HEK293 (cell line): ENCODE measurements at regions not wholly inside any gene's neighbourhood (a gene's known extent, or its start where the extent isn't known, plus 50 kb on each side); places are given as distances from the start of the nearest gene placed in this dataset.

Experiments
- PRDM10 ChIP-seq: fragments of 450-650 bp; formaldehyde crosslinking; IDR thresholded peaks from 2 replicates; pipeline ENCODE4 v1.5.1; 2016; ENCODE audit warnings: missing biosample characterization, missing genetic modification characterization
- RBAK ChIP-seq: fragments of 450-650 bp; formaldehyde crosslinking; IDR thresholded peaks from 2 replicates; pipeline ENCODE4 v1.5.1; 2016; ENCODE audit warnings: missing biosample characterization, missing genetic modification characterization
- REPIN1 ChIP-seq: fragments of 450-650 bp; formaldehyde crosslinking; IDR thresholded peaks from 2 replicates; pipeline ENCODE4 v1.5.1; 2017; ENCODE audit warnings: missing biosample characterization, missing genetic modification characterization, low read depth
- ZEB2 ChIP-seq: fragments of 450-650 bp; formaldehyde crosslinking; IDR thresholded peaks from 2 replicates; pipeline ENCODE4 v1.5.1; 2016; ENCODE audit warnings: missing biosample characterization, missing genetic modification characterization
- ZNF140 ChIP-seq: fragments of 450-650 bp; formaldehyde crosslinking; IDR thresholded peaks from 2 replicates; pipeline ENCODE4 v1.5.1; 2016; ENCODE audit warnings: missing biosample characterization, missing genetic modification characterization
- ZNF174 ChIP-seq: fragments of 450-650 bp; formaldehyde crosslinking; IDR thresholded peaks from 2 replicates; pipeline ENCODE4 v1.5.0; 2017; ENCODE audit warnings: missing biosample characterization, mild to moderate bottlenecking, missing genetic modification characterization
- ZNF341 ChIP-seq: fragments of 450-650 bp; formaldehyde crosslinking; IDR thresholded peaks from 2 replicates; pipeline ENCODE4; 2016; ENCODE audit warnings: low read depth, missing biosample characterization, missing genetic modification characterization
- ZNF350 ChIP-seq: fragments of 450-650 bp; formaldehyde crosslinking; IDR thresholded peaks from 2 replicates; pipeline ENCODE4 v1.5.0; 2017; ENCODE audit warnings: missing biosample characterization, mild to moderate bottlenecking, missing genetic modification characterization
- ZNF426 ChIP-seq: fragments of 450-650 bp; formaldehyde crosslinking; IDR thresholded peaks from 2 replicates; pipeline ENCODE4 v1.5.1; 2017; ENCODE audit warnings: missing biosample characterization, missing genetic modification characterization, mild to moderate bottlenecking, inconsistent platforms, moderate library complexity
- ZNF580 ChIP-seq: fragments of 450-650 bp; formaldehyde crosslinking; IDR thresholded peaks from 2 replicates; pipeline ENCODE4 v1.5.1; 2016; ENCODE audit warnings: missing biosample characterization, missing genetic modification characterization
- ZNF639 ChIP-seq: fragments of 450-650 bp; formaldehyde crosslinking; IDR thresholded peaks from 2 replicates; pipeline ENCODE4 v1.5.1; 2016; ENCODE audit warnings: missing biosample characterization, missing genetic modification characterization
- ZNF645 ChIP-seq: fragments of 450-650 bp; formaldehyde crosslinking; IDR thresholded peaks from 2 replicates; pipeline ENCODE4; 2016; ENCODE audit warnings: missing biosample characterization, missing genetic modification characterization
- ZNF692 ChIP-seq: fragments of 450-650 bp; formaldehyde crosslinking; IDR thresholded peaks from 2 replicates; pipeline ENCODE4 v1.5.1; 2016; ENCODE audit warnings: missing biosample characterization, missing genetic modification characterization
- ZNF776 ChIP-seq: fragments of 450-650 bp; formaldehyde crosslinking; IDR thresholded peaks from 2 replicates; pipeline ENCODE4 v1.5.0; 2017; ENCODE audit warnings: missing biosample characterization, missing genetic modification characterization, borderline replicate concordance
- ZSCAN30 ChIP-seq: fragments of 450-650 bp; IDR thresholded peaks from 2 replicates; pipeline ENCODE4 v1.5.1; 2018; ENCODE audit warnings: missing biosample characterization, mild to moderate bottlenecking, missing genetic modification characterization, moderate library complexity
- TF ChIP-seq, protein P1 (sequence below): fragments of 450-650 bp; formaldehyde crosslinking; IDR thresholded peaks from 2 replicates; pipeline ENCODE4 v1.5.1; 2016; ENCODE audit warnings: missing biosample characterization, missing genetic modification characterization, borderline replicate concordance
- TF ChIP-seq, protein P2 (sequence below): fragments of 450-650 bp; formaldehyde crosslinking; IDR thresholded peaks from 2 replicates; pipeline ENCODE4 v1.5.1; 2016; ENCODE audit warnings: missing biosample characterization, missing genetic modification characterization
- TF ChIP-seq, protein P3 (sequence below): fragments of 450-650 bp; formaldehyde crosslinking; IDR thresholded peaks from 2 replicates; pipeline ENCODE4 v1.5.1; 2016; ENCODE audit warnings: missing biosample characterization, missing genetic modification characterization
- TF ChIP-seq, protein P4 (sequence below): fragments of 450-650 bp; formaldehyde crosslinking; IDR thresholded peaks from 2 replicates; pipeline ENCODE4 v1.5.1; 2017; ENCODE audit warnings: missing biosample characterization, missing genetic modification characterization

DNA sequence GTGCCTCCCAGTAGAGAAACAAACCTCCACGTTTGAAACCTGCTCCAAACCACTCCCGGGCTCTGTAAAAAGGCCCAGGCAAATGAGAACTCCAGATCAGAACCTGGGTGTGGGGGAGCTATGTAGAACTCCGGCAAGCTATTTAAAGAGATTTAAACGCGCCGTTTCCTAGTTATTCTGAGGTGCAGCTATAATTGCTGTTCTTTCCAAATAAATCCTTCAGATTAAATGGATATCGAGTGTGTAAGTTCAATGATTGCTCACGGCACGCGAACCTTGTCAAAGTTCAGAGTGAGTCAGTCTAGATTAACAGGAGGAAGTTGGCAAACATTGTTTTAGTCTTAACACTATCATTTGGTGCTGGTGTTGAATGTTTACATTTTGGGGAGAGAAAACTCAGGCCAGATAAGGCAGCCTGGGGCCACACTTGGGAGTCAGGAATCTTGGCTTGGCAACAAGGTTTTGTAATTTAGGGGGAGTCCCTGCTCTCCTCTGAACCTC, 92.9 kb upstream of the SALL1 start (continued):
- peak; percentile 45; the same call in 1 of the 2 replicates for TF ChIP-seq ZSCAN30 (tag by site-specific recombination)
- no peak for TF ChIP-seq ZNF776 (tag by site-specific recombination)
- TF ChIP-seq ZNF692 (tag by site-specific recombination) = no peak
- TF ChIP-seq ZNF580 (tag by site-specific recombination) = 0 out of 2 replicates have a peak, but pooled peaks have one; percentile 51
- TF ChIP-seq ZNF639 (tag by site-specific recombination) = no peak
- no peak for TF ChIP-seq REPIN1 (tag by site-specific recombination)
- TF ChIP-seq ZNF341 = no peak
- TF ChIP-seq, protein P1, sequence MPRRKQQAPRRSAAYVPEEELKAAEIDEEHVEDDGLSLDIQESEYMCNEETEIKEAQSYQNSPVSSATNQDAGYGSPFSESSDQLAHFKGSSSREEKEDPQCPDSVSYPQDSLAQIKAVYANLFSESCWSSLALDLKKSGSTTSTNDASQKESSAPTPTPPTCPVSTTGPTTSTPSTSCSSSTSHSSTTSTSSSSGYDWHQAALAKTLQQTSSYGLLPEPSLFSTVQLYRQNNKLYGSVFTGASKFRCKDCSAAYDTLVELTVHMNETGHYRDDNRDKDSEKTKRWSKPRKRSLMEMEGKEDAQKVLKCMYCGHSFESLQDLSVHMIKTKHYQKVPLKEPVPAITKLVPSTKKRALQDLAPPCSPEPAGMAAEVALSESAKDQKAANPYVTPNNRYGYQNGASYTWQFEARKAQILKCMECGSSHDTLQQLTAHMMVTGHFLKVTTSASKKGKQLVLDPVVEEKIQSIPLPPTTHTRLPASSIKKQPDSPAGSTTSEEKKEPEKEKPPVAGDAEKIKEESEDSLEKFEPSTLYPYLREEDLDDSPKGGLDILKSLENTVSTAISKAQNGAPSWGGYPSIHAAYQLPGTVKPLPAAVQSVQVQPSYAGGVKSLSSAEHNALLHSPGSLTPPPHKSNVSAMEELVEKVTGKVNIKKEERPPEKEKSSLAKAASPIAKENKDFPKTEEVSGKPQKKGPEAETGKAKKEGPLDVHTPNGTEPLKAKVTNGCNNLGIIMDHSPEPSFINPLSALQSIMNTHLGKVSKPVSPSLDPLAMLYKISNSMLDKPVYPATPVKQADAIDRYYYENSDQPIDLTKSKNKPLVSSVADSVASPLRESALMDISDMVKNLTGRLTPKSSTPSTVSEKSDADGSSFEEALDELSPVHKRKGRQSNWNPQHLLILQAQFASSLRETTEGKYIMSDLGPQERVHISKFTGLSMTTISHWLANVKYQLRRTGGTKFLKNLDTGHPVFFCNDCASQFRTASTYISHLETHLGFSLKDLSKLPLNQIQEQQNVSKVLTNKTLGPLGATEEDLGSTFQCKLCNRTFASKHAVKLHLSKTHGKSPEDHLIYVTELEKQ (tag by site-specific recombination) = peak; percentile 46; the same call in 1 of the 2 replicates
- peak; percentile 59; the same call in 1 of the 2 replicates for TF ChIP-seq ZEB2 (tag by site-specific recombination)
- TF ChIP-seq ZNF350 (tag by site-specific recombination) = no peak
- TF ChIP-seq, protein P2, sequence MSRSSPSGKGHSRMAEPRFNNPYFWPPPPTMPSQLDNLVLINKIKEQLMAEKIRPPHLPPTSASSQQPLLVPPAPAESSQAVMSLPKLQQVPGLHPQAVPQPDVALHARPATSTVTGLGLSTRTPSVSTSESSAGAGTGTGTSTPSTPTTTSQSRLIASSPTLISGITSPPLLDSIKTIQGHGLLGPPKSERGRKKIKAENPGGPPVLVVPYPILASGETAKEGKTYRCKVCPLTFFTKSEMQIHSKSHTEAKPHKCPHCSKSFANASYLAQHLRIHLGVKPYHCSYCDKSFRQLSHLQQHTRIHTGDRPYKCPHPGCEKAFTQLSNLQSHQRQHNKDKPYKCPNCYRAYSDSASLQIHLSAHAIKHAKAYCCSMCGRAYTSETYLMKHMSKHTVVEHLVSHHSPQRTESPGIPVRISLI (tag by site-specific recombination) = no peak
- TF ChIP-seq ZNF645 (tag by site-specific recombination) = no peak
- TF ChIP-seq, protein P3, sequence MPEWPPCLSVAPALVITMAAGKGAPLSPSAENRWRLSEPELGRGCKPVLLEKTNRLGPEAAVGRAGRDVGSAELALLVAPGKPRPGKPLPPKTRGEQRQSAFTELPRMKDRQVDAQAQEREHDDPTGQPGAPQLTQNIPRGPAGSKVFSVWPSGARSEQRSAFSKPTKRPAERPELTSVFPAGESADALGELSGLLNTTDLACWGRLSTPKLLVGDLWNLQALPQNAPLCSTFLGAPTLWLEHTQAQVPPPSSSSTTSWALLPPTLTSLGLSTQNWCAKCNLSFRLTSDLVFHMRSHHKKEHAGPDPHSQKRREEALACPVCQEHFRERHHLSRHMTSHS = peak; percentile 84
- TF ChIP-seq, protein P4, sequence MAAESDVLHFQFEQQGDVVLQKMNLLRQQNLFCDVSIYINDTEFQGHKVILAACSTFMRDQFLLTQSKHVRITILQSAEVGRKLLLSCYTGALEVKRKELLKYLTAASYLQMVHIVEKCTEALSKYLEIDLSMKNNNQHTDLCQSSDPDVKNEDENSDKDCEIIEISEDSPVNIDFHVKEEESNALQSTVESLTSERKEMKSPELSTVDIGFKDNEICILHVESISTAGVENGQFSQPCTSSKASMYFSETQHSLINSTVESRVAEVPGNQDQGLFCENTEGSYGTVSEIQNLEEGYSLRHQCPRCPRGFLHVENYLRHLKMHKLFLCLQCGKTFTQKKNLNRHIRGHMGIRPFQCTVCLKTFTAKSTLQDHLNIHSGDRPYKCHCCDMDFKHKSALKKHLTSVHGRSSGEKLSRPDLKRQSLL (tag by site-specific recombination) = no peak
- TF ChIP-seq ZNF426 = no peak
- TF ChIP-seq PRDM10 (tag by site-specific recombination) = peak; percentile 62
- TF ChIP-seq ZNF174 (tag by site-specific recombination) = no peak
- no peak for TF ChIP-seq RBAK
- TF ChIP-seq ZNF140 (tag by site-specific recombination) = no peak
